Ishikawa (cell line): ENCODE measurements at regions not wholly inside any gene's neighbourhood (a gene's known extent, or its start where the extent isn't known, plus 50 kb on each side); places are given as distances from the start of the nearest gene placed in this dataset.

Experiments
- EGR1 ChIP-seq: IDR thresholded peaks from 2 replicates; pipeline ENCODE4 v1.6.1; 2012
- EP300 ChIP-seq: IDR thresholded peaks from 2 replicates; pipeline ENCODE4 v1.6.1; 2012; ENCODE audit warnings: borderline replicate concordance
- FOXM1 ChIP-seq: IDR thresholded peaks from 2 replicates; pipeline ENCODE4 v1.6.1; 2012; ENCODE audit warnings: low read depth, borderline replicate concordance
- REST ChIP-seq: IDR thresholded peaks from 2 replicates; pipeline ENCODE4 v1.6.1; 2012; ENCODE audit warnings: low read depth, mild to moderate bottlenecking
- USF1 ChIP-seq: IDR thresholded peaks from 2 replicates; pipeline ENCODE4 v1.6.1; 2012
- YY1 ChIP-seq: IDR thresholded peaks from 2 replicates; pipeline ENCODE4 v1.6.1; 2012; ENCODE audit warnings: low read depth

GRCh38 chr11:25587496-25587895 lies 744.4 kb upstream of the ANO3 start:
- TF ChIP-seq EP300 (no peak), USF1 (no peak), REST (no peak), FOXM1 (no peak), YY1 (no peak), EGR1 (no peak)
